ENCODE measurements at regions not wholly inside any gene's neighbourhood (a gene's known extent, or its start where the extent isn't known, plus 50 kb on each side); places are given as distances from the start of the nearest gene placed in this dataset.
"Not testable (repeated sequence)": the region's sequence is repeated elsewhere in the genome, so short reads cannot be mapped to it uniquely, and the experiment has no call there.

DNA sequence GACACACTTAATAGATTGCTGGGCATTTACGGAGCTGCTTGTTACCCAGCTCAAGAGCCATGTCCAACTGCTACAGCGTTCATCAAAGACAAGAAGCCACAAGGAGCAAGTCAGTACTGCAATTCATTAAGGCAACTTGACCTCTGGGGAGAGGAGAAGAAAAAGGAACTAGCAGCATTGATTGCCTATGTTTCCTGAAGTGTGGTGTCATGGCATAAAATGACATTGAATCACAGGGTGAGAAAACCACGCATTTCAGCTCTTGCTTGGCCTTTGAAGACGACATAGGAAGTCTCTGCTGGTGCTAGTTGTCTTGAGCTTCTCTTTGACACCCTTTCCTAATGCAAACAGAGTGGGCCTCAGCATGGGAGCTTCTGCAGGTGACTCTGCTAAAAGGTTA lies 139.1 kb downstream of the CDH26 start:
- DNase-seq (ENCODE audit: low read depth), result no peak

DNA sequence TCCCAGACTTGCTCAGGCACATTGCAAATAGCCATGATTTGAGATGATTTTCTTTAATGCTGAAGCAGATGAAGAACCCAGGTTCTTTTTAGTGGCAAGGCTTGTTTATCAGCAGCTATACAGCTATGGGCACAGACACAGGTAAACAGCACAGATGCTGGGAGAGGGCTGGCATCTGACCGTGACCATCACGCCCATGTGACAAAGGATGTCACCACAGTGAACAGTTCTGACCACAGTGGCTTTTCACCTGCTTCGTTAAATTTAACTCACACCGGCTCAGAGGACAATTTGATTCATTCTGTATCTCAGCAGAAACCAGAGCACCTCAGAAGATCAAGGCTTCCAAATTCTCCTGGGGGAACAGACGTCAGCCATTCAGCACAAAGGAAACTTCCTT lies 142.6 kb downstream of the CDH26 start:
- no peak for DNase-seq (ENCODE audit: low read depth)

DNA sequence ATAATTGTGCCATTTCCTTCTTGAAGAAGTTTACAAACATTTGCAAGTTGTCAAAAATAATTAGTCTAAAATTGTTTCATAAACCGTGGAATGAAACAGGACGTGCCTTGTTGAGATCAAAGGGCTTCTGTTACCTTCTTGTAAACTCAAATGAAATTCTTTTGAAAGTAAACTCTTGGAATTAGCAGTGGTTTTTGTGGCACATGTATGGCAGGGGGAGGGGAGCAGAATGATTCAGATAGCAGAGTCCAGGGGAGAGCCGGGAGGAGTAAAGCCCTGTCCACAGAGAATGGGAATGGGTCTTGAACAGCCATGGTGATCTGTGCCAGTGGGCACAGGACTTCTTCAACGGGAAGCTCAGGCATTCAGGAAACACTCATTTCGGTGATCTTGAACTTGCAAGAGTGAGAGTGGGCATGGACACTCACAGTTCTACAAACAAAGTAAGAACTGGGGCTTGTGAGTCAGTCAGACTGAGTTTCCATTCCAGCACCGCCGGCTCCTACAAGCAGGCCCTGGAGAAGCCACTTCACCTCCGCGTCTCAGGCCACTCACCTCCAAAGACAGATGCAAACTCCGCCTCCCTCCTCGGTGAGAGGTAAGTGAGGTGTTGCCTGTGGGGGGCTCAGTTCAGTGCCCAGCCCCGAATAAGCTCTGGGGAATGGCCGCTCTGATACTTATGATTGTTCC lies 143.1 kb downstream of the CDH26 start:
- no peak for DNase-seq (ENCODE audit: low read depth)

DNA sequence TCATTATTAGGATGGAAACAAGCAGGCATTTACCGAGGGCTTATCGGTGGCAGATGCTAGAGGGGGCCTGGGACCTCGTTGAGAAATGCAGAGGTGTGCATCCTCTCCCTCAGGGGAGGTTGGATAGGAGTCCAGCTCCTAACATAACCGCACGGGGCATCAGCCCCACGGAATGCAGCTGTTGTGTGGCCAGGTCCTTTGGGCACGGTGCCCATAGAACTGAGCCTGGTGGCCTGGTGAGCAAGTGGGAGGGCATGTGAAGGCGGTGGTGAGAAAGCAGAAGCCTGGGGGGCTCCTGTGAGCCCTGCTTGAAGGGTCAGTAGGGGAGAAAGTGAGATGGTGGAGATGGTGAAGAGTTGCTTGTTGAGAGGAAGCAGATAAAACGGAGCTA lies 143.7 kb downstream of the CDH26 start:
- no peak for DNase-seq (ENCODE audit: low read depth)

GRCh38 chr20:60102665-60103210 lies 144.5 kb downstream of the CDH26 start:
- no peak for DNase-seq (ENCODE audit: low read depth)

DNA sequence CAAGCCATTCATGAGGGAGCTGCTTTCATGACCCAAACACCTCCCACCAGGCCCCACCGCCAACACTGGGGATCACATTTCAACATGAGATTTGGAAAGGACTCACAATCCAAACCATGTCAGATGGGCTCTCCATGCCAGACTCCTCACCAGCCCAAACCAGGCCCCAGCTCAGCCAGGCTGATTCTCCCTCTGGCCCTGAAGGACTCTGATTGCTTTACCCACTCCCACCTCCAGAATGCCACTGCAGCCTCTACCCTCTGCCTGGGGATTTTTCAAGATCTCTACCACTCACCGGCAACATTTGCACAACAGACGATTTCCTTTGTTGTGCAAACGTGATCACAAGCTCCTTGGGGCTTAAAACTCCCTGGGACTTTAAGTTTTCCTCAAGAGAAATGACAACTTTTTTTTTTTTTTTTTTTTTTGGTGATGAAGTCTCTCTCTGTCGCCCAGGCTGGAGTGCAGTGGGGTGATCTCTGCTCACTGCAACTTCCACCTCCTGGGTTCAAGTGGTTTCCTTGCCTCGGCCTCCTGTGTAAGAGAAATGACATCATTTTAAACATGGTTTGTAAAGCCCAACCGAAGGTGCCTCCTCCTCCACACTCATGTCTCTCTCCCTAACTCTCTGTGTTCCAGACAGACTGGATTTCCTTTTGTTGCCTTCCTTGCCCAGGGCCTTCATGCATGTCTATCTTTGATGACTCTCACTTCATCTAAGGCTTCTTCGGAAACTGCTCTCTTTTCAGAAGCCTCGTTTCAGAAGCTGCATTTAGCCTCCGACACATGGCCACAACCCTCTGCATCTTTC lies 147.0 kb downstream of the CDH26 start:
- DNase-seq (ENCODE audit: low read depth), result no peak

DNA sequence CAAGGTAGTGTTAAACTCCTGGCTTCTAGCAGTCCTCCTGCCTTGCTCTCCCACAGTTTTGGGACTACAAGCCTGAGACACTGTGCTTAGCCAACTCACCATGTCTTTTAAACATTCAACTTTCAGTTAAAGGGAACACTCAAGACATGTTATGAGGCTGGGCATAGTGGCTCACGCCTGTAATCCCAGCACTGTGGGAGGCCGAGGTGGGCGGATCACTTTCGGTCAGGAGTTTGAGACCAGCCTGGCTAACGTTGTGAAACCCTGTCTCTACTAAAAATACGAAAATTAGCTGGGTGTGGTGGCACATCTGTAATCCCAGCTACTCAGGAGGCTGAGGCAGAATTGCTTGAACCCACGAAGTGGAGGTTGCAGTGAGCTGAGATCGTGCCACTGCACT lies 148.0 kb downstream of the CDH26 start:
- not testable (repeated sequence) for DNase-seq (ENCODE audit: low read depth)

- no peak for DNase-seq (ENCODE audit: low read depth)
Measured at GRCh38 chr20:60107621-60108390, 149.6 kb downstream of the CDH26 start.

GRCh38 chr20:60108397-60108796 lies 150.2 kb downstream of the CDH26 start:
- no peak for DNase-seq (ENCODE audit: low read depth)

GRCh38 chr20:60113024-60113724 lies 155.0 kb downstream of the CDH26 start:
- no peak for DNase-seq (ENCODE audit: low read depth)

DNA sequence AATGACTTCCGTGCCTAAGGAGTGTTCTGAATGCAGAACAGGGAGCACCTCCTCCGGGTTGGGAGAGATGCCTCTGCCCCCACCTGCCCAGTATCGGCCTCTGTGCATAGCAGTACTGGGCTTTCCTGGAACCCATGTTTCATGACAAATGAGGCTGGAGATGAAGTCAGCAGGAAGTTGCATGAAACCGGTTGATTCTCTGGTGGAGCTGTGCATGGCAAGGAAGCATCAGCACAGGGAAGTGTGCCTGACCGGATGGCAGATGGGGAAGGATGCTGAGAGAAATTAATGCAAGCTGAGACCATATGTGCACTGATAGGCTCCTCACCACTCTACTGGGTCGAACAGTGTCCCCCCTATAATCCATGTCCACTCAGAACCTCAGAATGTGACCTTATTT lies 155.5 kb downstream of the CDH26 start:
- no peak for DNase-seq (ENCODE audit: low read depth)

- no peak for DNase-seq (ENCODE audit: low read depth)
Measured at GRCh38 chr20:60115451-60115850, 157.2 kb downstream of the CDH26 start.

DNA sequence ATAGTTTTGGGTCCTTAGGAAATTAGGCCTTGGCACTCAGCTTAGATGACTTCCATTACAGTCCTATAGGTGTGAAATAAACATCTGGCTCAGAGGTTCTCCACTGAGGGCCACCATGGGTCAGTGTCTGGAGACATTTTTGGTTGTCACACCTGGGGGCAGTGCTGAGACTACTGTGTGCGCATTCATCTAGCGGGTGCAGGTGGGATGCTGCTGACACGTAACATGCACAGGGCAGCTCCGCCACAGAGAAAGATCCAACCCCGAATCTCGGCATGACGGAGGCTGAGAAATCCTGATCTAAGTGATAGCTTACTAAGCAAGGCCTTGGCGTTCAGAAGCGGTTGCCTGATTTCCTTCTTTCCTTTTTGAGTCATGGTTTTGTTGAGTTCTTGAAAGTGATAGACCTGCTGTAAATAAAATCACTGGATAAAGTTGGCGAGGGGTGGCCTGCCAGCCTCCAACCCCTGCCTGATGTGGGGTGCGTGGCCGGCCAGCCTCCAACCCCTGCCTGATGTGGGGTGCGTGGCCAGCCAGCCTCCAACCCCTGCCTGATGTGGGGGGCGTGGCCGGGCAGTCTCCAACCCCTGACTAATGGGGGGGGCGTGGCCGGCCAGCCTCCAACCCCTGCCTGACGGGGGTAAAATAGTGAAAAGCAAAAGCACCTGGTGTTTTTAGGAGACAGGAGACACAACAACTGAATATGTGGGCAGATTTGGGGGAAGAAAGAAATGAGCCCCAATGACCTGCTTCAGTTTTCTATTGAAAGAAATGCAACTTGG lies 158.1 kb downstream of the CDH26 start:
- DNase-seq (ENCODE audit: low read depth), result peak; percentile 3

DNA sequence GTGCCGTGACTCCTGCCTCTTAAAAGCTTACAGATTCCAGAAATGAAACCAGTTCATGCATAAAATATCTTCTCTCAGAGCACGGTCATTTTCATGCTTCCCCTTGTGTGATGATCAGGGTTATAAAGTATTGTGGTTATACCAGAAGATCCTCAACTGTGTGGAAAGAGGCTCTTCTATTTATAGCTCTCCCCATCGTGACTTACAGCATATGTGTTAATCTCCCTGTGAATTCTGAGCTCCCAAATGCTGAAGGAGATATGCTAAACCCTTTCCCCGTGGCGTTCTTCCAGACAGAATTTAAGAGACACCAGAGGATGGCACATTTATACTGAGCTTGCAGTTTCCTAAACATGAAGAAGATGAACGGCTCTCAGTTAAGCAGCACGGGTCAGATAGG lies 158.8 kb downstream of the CDH26 start:
- no peak for DNase-seq (ENCODE audit: low read depth)

DNA sequence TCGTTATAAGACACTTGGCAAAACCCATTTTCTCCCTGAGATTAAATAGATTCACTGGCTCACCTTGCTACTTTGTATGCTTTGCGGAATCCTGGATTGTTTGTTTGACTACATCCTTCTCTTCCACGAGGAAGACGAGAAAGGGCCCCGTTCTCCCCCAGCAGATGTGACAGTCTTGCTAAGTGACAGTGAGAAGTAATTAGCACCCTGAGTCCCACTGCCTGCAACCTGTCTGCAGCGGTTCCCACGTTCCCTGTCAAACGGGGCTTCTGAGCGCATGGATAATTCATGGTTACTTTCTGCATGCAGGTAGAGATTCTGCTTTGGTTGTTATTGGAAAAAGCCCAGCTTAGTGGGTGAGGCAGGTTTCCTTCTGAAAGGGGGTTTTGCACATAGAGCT lies 163.7 kb downstream of the CDH26 start:
- no peak for DNase-seq (ENCODE audit: low read depth)

GRCh38 chr20:60122671-60123070 lies 164.4 kb downstream of the CDH26 start:
- no peak for DNase-seq (ENCODE audit: low read depth)

DNA sequence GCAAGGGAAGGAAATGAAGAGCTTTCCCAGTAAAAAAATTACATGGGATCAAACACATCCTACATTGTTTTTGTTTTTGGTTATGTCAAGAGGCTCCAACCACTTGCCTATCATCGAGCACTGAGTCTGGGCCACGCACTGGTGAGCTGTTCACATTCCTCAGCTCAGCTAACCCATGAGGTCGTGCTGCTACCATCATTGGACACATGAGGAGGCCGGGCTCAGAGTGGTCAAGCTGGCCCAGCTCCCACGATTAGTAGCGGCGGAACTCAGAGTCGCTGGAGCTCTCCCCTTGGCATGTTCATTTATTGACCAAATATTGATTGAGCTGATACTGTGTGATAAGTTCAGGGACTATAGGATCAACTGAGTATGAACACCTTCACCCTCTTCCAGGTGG lies 164.9 kb downstream of the CDH26 start:
- no peak for DNase-seq (ENCODE audit: low read depth)

DNA sequence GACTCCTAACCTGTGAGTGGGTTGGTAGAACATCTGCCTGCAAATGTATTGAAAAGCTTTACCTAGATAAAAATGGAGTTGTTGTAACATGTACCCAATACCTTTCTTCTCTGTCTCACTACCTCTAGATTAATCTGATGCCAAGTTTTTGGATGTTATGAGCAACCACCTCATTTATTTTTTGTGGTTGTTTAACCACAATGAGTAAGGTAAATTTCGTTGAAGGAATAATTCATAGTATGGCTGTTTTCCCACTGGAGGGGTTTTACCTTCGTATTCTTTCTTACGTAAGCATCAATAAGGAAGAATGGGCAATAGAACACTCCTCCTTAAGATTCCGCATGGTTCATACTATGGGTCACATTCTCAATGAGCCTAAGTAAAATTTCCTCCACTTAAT lies 165.4 kb downstream of the CDH26 start:
- DNase-seq (ENCODE audit: low read depth), result no peak

DNA sequence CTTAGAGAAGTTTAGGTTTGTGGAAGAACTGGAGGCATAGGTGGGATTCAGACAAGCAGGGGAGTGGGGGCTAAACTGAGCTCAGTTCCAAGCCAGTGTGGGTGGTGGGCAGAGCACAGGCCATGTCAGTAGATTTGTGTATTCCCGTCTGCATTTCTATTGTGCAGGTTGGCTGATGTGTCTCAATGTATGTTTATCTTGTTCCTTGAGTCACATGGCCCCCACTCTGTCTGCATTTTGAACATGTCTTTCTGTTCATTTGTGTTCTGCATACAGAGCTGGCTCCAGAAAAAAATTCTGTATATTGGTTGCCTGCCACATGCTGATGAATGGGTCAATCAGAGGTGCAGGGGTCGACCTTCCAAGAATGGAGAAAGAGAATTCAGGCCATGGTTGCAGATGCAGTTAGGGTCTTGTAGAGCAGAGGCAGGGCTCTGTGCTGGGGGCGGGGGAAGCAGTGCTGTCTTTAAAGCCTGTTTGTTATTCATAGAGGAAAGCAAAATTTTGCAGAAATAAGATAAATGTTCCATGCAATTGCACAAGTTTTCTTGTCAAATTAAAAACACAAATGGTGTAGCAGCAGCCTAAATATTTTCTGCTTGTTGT lies 166.7 kb downstream of the CDH26 start:
- no peak for DNase-seq (ENCODE audit: low read depth)

DNA sequence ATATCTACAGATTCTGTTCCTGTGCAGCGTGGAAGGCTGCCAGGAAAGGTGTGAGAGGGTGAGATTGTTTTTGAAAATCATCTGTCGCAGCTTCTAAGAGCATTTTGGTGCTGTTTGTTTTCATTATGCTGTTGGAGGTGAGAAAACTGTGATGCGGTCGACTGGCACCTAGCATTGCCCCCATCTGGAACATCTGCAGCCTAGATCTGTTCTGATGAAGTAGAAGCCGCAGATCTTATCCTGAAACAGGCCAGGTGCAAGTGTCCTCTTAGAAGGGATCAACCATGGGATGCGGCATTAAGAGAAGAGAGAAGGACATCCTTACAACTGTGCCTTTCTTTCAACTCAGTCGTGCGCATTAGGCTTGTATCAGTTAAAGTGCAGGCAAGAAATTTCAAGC lies 167.3 kb downstream of the CDH26 start:
- no peak for DNase-seq (ENCODE audit: low read depth)

DNA sequence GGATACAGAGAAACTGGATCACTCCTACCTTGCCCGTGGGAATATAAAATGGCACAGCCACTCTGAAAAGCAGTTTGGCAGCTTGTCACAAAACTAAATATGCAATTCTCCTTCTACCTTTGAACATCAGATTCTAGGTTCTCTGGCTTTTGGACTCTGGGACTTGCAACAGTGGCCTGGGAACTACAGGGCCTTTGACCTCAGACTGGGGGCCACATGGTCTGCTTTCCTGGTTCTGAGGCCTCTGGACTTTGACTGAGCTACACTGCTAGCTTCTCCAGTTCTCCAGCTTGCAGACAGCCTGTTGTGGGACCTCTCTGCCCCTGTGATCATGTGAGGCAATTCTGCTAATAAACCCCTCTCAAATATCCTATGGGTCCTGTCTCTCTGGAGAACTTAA lies 168.8 kb downstream of the CDH26 start:
- no peak for DNase-seq (ENCODE audit: low read depth)

Data from CMK (cell line).